HepG2 (cell line): ENCODE measurements at regions not wholly inside any gene's neighbourhood (a gene's known extent, or its start where the extent isn't known, plus 50 kb on each side); places are given as distances from the start of the nearest gene placed in this dataset.

Source experiments
- CHD2 ChIP-seq: IDR thresholded peaks from 2 replicates; pipeline ENCODE4 v1.6.1; 2011; ENCODE audit warnings: low read depth, low read length, improper control_type of control experiment
- FOXJ3 ChIP-seq: sonication (generic); formaldehyde crosslinking; IDR thresholded peaks from 2 replicates; pipeline ENCODE4 v1.4.0; 2020; ENCODE audit warnings: missing genetic modification reagents, mild to moderate bottlenecking, borderline replicate concordance
- FOXO4 ChIP-seq: sonication (generic); formaldehyde crosslinking; conservative IDR thresholded peaks from 2 replicates; pipeline ENCODE4 v1.8.1; 2023; ENCODE audit warnings: missing genetic modification reagents
- MAFK ChIP-seq, 2 experiments: IDR thresholded peaks in 1 of 2; conservative IDR thresholded peaks in 1 of 2; 2 replicates each; pipeline ENCODE4 v1.6.1; 2011; ENCODE audit warnings: improper control_type of control experiment in 2 of 2, low read length in 2 of 2
- POLR2A ChIP-seq, 2 experiments: IDR thresholded peaks; 2 replicates each; pipeline ENCODE4 v1.6.1; 2011; ENCODE audit warnings: low read depth in 2 of 2, low read length in 2 of 2, mild to moderate bottlenecking in 1 of 2, moderate library complexity in 1 of 2; ENCODE audit not compliant: insufficient read depth in 1 of 2
- SALL2 ChIP-seq: sonication (generic); formaldehyde crosslinking; IDR thresholded peaks from 2 replicates; pipeline ENCODE4 v1.8.1; 2023; ENCODE audit warnings: mild to moderate bottlenecking, missing genetic modification reagents, inconsistent platforms
- SUZ12 ChIP-seq: fragments of 150-350 bp; IDR thresholded peaks from 2 replicates; pipeline ENCODE4 v1.6.1; 2014; ENCODE audit warnings: low read depth, low read length
- ZNF318 ChIP-seq: sonication (generic); formaldehyde crosslinking; IDR thresholded peaks from 2 replicates; pipeline ENCODE4 v1.4.0; 2020; ENCODE audit warnings: mild to moderate bottlenecking, missing genetic modification reagents

GRCh38 chr7:118055647-118056046 is 128.3 kb upstream of the LSM8 start:
- TF ChIP-seq POLR2A (IDR thresholded peaks at IDR 0.05; ENCODE audit: insufficient read depth in 1 of 2, low read depth in 2 of 2, low read length in 2 of 2) (no peak), SALL2 (no peak), FOXJ3 (CRISPR knock-in tag) (no peak), CHD2 (no peak), SUZ12 (no peak), MAFK (conservative IDR thresholded peaks at IDR 0.05 in 1 of 2, IDR thresholded peaks at IDR 0.05 in 1 of 2; ENCODE audit: low read length in 2 of 2) (no peak), FOXO4 (CRISPR knock-in tag) (no peak), ZNF318 (CRISPR knock-in tag) (no peak)
